A673 (cell line): ENCODE measurements at regions not wholly inside any gene's neighbourhood (a gene's known extent, or its start where the extent isn't known, plus 50 kb on each side); places are given as distances from the start of the nearest gene placed in this dataset.

Source experiments
- BruUV-seq: library from RNA; stranded (reverse); fragments of 400-500 nt; replicated peaks from 2 replicates; lab custom pipeline; 2021; lab: Mats Ljungman, UMichigan
- CTCF ChIA-PET: fragments of 300-600 bp; sonication (Branson Sonifier 250); formaldehyde crosslinking; loops from one replicate; lab custom pipeline; 2022; ENCODE audit warnings: antibody characterized with exemption; lab: Charles Lee
- POLR2A ChIA-PET: fragments of 300-600 bp; sonication (Branson Sonifier 250); formaldehyde crosslinking; loops from one replicate; lab custom pipeline; 2022; ENCODE audit warnings: antibody characterized with exemption; ENCODE audit not compliant: low non-redundant PET; lab: Charles Lee
- DNase-seq: peaks from one replicate; pipeline ENCODE4 v3.0.0-alpha.2; 2015; ENCODE audit warnings: low spot score
- H3K27ac ChIP-seq: fragments of 200-600 bp; sonication (generic); 2 replicates; pipeline ENCODE4 v1.5.1; 2016; ENCODE audit warnings: mixed run types, low read depth, mild to moderate bottlenecking, mixed read lengths, antibody characterized with exemption, low read length; ENCODE audit not compliant: poor library complexity, severe bottlenecking
- H3K27me3 ChIP-seq: fragments of 200-600 bp; sonication (generic); replicated peaks from 2 replicates; pipeline ENCODE4 v1.6.1; 2017; ENCODE audit warnings: mixed run types, low read depth, mild to moderate bottlenecking, mixed read lengths, antibody characterized with exemption, low read length; ENCODE audit not compliant: insufficient read depth, poor library complexity
- H3K36me3 ChIP-seq: fragments of 200-600 bp; sonication (generic); 2 replicates; pipeline ENCODE4 v1.6.1; 2016; ENCODE audit warnings: mixed run types, mild to moderate bottlenecking, mixed read lengths, antibody characterized with exemption, low read length; ENCODE audit not compliant: insufficient read depth, poor library complexity, severe bottlenecking
- H3K4me1 ChIP-seq: fragments of 200-600 bp; sonication (generic); 2 replicates; pipeline ENCODE4 v1.6.1; 2017; ENCODE audit warnings: mixed run types, mild to moderate bottlenecking, mixed read lengths, antibody characterized with exemption, low read length; ENCODE audit not compliant: insufficient read depth, poor library complexity, severe bottlenecking
- H3K4me3 ChIP-seq: fragments of 200-600 bp; sonication (generic); 2 replicates; pipeline ENCODE4 v1.5.1; 2016; ENCODE audit warnings: low read depth, mixed run types, mild to moderate bottlenecking, mixed read lengths, low read length; ENCODE audit not compliant: poor library complexity, severe bottlenecking
- H3K9me3 ChIP-seq: fragments of 200-600 bp; sonication (generic); 2 replicates; pipeline ENCODE4 v1.6.1; 2016; ENCODE audit warnings: mixed run types, low read depth, mild to moderate bottlenecking, mixed read lengths, antibody characterized with exemption, low read length; ENCODE audit not compliant: poor library complexity, severe bottlenecking
- CTCF ChIP-seq: fragments of 300-800, 200-600 bp; sonication (generic); conservative IDR thresholded peaks from 2 replicates; pipeline ENCODE4 v1.5.1; 2017; ENCODE audit warnings: low read depth, mild to moderate bottlenecking, antibody characterized with exemption, low read length, moderate library complexity, mixed read lengths
- EZH2 ChIP-seq: fragments of 200-600 bp; sonication (generic); IDR thresholded peaks from 2 replicates; pipeline ENCODE4 v1.6.1; 2017; ENCODE audit warnings: borderline replicate concordance, low read depth, mild to moderate bottlenecking, mixed read lengths, antibody characterized with exemption, low read length; ENCODE audit not compliant: poor library complexity, severe bottlenecking
- intact Hi-C: fragments of 100-400 bp; cut with micrococcal nuclease; formaldehyde crosslinking; loops from one replicate; pipeline ENCODE4 v1.10.0; 2022; ENCODE audit not compliant: unreplicated experiment

GRCh38 chr7:42766782-42767423 is 145.0 kb downstream of the C7orf25 start:
- Histone ChIP-seq H3K4me3 (no peak overlapping the region), H3K27ac (no peak overlapping the region), H3K4me1 (peaks cover 7% of the 10 kb centered on the region), H3K27me3 (peaks cover 79% of the 10 kb centered on the region), H3K36me3 (no peaks in the 10 kb centered on the region), H3K9me3 (no peaks in the 10 kb centered on the region)
- no peak for DNase-seq
- TF ChIP-seq EZH2: no peak
- TF ChIP-seq CTCF: no peak
- no TSS peak for BruUV-seq
- ChIA-PET CTCF (no interaction called here), POLR2A (no interaction called here)
- intact Hi-C loops: no loop called here

- peaks cover 70% of the 10 kb centered on the region for H3K27me3 ChIP-seq
- CTCF ChIA-PET: no interaction called here
- DNase-seq: no peak
- no peak overlapping the region for H3K27ac ChIP-seq
- no TSS peak for BruUV-seq
- POLR2A ChIA-PET: no interaction called here
- intact Hi-C loops: no loop called here
- TF ChIP-seq EZH2 (no peak), CTCF (no peak)
- no peaks in the 10 kb centered on the region for H3K9me3 ChIP-seq
- peaks cover 16% of the 10 kb centered on the region for H3K4me1 ChIP-seq
- no peaks in the 10 kb centered on the region for H3K36me3 ChIP-seq
- H3K4me3 ChIP-seq: no peak overlapping the region
Measured at GRCh38 chr7:42765931-42766330, 145.9 kb downstream of the C7orf25 start.

DNA sequence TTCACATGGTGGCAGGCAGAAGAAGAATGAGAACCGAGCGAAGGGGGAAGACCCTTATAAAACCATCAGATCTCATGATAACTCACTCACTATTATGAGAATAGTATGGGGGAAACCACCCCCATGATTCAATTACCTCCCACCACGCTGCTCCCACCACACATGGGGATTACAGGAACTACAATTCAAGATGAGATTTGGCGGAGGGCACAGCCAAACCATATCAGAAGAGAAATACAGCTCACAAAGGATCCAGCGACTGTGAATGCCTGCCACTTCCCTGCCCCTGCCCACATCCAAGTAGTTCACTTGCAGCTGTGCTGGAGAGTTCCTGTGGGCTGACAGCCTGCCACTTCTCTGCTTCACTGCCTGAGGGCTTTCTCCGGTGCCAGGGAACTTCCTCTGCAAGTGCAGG is 148.7 kb downstream of the C7orf25 start:
- H3K36me3 ChIP-seq: no peaks in the 10 kb centered on the region
- DNase-seq: no peak
- peaks cover 78% of the 10 kb centered on the region for H3K27me3 ChIP-seq
- H3K27ac ChIP-seq: no peak overlapping the region
- H3K4me3 ChIP-seq: no peak overlapping the region
- CTCF ChIA-PET: no interaction called here
- BruUV-seq: no TSS peak
- POLR2A ChIA-PET: no interaction called here
- peaks cover 8% of the 10 kb centered on the region for H3K9me3 ChIP-seq
- intact Hi-C loops: no loop called here
- TF ChIP-seq CTCF: no peak
- no peak for TF ChIP-seq EZH2
- peaks cover 10% of the 10 kb centered on the region for H3K4me1 ChIP-seq
